GM12891 (cell line): ENCODE measurements at regions not wholly inside any gene's neighbourhood (a gene's known extent, or its start where the extent isn't known, plus 50 kb on each side); places are given as distances from the start of the nearest gene placed in this dataset.

ENCODE experiments used
- PAX5 ChIP-seq: IDR thresholded peaks from 2 replicates; pipeline ENCODE4 v1.6.1; 2011; ENCODE audit warnings: low read length, moderate library complexity, mild to moderate bottlenecking; ENCODE audit not compliant: insufficient read depth, severe bottlenecking
- POLR2A ChIP-seq: IDR thresholded peaks from 2 replicates; pipeline ENCODE4 v1.6.1; 2011; ENCODE audit warnings: low read depth, low read length, control low read depth
- POLR2AphosphoS5 ChIP-seq: IDR thresholded peaks from 2 replicates; pipeline ENCODE4 v1.6.1; 2011; ENCODE audit warnings: low read depth, low read length, control low read depth
- POU2F2 ChIP-seq: IDR thresholded peaks from 2 replicates; pipeline ENCODE4 v1.6.1; 2011; ENCODE audit warnings: low read depth, mild to moderate bottlenecking, control low read depth, low read length, moderate library complexity
- TAF1 ChIP-seq: IDR thresholded peaks from 2 replicates; pipeline ENCODE4 v1.6.1; 2011; ENCODE audit warnings: low read depth, low read length, control low read depth

- TF ChIP-seq POLR2AphosphoS5, result no peak
- TF ChIP-seq TAF1, result no peak
- no peak for TF ChIP-seq POLR2A
- no peak for TF ChIP-seq POU2F2
- no peak for TF ChIP-seq PAX5
Observed at GRCh38 chr10:25661632-25662031, 272.4 kb upstream of the MYO3A start.
